Fibroblast of peridontal ligament (primary cell): ENCODE measurements at regions not wholly inside any gene's neighbourhood (a gene's known extent, or its start where the extent isn't known, plus 50 kb on each side); places are given as distances from the start of the nearest gene placed in this dataset.
"Not testable (repeated sequence)": the region's sequence is repeated elsewhere in the genome, so short reads cannot be mapped to it uniquely, and the experiment has no call there.

ENCODE experiments used
- DNase-seq: peaks from one replicate; pipeline ENCODE4 v3.0.0-alpha.2; 2010; ENCODE audit errors: extremely low read depth

GRCh38 chr1:55781944-55782482, 566.8 kb upstream of the USP24 start:
- DNase-seq = peak; percentile 83

DNA sequence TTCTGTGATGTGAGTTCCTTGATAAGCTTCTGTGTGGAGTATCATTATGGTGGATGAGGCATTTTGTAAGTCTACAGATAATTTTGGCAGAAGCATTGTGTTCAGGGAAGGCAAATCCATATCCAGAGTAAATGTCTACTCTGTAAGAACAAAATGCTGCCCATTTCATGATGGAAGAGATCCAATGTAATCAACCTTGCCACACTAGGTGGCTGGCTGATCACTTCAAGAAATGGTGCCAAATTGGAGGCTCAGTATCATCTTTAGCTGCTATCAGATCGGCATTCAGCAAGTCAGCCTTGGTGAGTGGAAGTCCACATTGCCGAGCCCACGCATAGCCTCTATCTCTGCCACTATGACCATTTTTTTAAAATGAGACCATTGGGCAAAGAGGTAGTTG, 565.8 kb upstream of the USP24 start:
- DNase-seq = no peak

DNA sequence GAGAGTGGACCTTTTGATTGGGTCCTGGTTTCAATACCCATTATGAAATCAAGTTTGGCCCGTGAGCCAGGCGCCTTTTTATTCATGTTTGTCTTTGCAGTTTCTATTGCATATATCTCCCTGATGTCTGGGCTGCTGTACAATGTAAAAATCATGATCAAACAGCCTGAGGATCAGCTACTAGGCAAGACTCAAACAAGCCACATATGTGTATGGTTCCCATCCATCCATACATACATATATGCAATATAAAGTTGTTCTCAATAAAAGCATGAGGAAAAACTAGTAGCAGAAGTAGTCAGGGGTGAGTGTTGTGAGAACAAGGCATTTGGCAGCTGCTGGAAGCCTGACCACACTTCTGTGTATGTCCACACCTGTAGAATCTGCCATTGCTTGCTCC, 562.4 kb upstream of the USP24 start:
- DNase-seq = no peak

DNA sequence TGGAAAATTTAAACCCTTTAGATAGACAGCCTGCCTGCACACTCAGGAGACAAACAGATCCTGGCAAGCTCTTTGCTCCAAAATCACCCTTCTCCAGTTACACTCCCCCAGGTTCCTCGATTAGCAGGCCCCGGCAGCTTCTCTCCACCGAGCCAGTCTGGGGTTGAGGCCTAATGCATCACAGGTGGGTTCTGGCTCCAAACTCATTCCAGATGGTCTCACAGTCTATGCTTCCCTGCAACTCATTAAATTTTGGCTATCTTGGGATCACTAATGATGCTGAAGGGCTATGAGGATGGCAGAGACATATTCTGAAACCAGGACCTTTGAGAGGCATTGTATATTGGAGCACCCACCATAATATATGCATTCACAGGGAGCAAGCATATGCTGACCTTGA, 559.8 kb upstream of the USP24 start:
- DNase-seq = peak; percentile 65

- DNase-seq = no peak
These were observed 559.3 kb upstream of the USP24 start for GRCh38 chr1:55774446-55774845.

- DNase-seq = peak; percentile 42
These were observed 558.2 kb upstream of the USP24 start for GRCh38 chr1:55773211-55773940.

DNA sequence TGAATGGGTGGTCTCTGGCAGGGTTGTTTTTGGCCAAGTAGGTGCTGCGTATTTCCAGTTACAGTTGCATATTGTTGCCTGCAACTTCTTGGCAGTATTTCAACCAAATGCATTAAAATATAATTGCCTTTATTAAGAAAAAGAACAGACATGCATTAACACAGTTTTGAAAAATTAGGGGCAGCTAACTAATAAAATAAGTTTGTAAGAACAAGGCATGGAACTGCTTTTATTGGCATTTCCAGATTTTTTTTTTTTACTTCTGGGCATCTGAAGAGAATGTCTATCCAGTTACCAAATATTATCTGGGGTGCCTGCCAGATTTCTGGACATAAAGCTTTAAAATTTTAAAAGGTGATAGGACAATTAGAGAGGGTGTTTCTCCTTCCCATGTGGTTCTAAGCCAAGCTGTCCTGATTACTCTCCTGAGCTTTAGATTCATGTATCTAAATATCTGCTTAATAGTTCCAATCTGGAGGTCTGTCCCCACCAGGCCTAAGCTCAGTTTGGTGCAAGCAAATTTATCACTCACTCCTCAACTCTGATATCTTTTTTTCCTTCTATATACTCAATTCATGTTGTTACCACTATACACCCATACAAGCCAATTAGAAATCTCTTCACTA, 553.3 kb upstream of the USP24 start:
- no peak for DNase-seq

- DNase-seq = no peak
These were observed 552.0 kb upstream of the USP24 start for GRCh38 chr1:55767171-55767570.

- not testable (repeated sequence) for DNase-seq
These were observed 550.3 kb upstream of the USP24 start for GRCh38 chr1:55765505-55765904.

- DNase-seq = no peak
These were observed 536.6 kb upstream of the USP24 start for GRCh38 chr1:55751776-55752175.

GRCh38 chr1:55750628-55750995, 535.4 kb upstream of the USP24 start:
- DNase-seq = no peak

DNA sequence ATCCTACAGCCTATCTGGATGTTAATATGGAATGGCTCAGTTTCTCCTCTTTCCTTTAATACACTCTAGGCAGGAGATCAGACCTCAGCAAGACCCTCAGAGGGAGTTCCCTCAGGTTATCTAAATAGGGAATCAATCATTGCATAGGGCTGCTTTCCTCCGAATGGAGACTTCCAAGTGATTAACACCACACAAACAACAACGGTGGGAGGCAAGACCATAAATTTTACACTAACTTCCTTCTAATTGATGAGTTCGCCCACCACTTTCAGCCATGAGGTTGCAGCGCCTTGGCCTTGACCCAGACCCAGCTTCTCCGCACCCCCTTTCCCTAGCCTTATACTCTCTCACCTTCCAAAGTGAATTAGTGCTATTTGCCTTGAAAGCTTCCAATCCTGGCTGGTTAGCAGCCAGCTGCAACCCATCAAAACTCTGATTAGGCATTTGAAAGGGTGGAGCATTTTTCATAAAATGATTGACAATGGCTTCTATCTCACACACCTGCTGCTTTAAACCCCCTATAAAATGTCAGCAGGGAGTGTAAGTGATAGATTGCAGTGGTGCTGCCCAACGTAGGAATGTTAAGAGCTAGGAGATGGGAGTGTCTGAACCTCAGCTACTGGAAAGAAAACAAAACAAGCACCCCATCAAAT, 534.9 kb upstream of the USP24 start:
- no peak for DNase-seq

GRCh38 chr1:55747408-55747841, 532.3 kb upstream of the USP24 start:
- peak; percentile 82 for DNase-seq

GRCh38 chr1:55746710-55747109, 531.5 kb upstream of the USP24 start:
- DNase-seq = no peak

GRCh38 chr1:55741516-55741915, 526.4 kb upstream of the USP24 start:
- DNase-seq = peak; percentile 98

GRCh38 chr1:55735106-55735505, 519.9 kb upstream of the USP24 start:
- no peak for DNase-seq

DNA sequence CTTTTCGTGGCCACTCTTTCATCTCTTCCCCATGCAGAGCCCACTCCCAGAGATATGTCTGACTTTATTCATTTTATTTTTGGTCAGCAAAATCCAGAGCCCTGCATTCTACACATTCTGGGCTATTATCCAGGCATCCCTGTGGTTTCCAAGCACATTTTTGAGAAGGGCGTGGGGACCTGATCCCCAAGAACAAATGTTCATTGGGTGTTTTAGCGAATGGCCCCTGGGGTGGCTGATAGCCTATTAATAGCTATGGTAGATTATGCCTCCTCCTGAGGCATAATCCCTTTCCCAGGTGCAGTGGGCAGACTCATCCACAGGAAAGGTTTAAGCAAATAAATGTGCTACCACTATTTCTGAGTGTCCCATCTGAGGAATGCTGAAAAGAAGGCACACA, 511.8 kb upstream of the USP24 start:
- peak; percentile 81 for DNase-seq

DNA sequence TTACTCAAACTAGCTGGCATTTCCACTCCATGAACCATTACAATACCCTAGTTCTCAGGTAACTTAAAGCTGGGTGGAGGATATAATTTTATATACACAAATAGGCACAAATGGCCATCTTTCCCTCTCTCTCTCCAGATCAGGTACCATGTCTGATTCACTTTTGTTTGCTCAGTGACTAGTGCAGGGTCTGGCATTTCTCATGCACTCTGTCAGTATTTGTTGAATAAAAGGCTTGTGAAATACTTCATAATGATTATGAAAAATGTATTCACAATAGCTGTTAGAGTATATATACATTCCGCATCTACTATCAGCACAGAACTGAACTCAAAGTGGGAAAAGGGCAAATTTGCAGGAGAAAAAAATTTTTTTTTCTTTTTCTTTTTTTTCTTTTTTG, 510.2 kb upstream of the USP24 start:
- DNase-seq = no peak

GRCh38 chr1:55724551-55725325, 509.6 kb upstream of the USP24 start:
- DNase-seq = peak; percentile 98

DNA sequence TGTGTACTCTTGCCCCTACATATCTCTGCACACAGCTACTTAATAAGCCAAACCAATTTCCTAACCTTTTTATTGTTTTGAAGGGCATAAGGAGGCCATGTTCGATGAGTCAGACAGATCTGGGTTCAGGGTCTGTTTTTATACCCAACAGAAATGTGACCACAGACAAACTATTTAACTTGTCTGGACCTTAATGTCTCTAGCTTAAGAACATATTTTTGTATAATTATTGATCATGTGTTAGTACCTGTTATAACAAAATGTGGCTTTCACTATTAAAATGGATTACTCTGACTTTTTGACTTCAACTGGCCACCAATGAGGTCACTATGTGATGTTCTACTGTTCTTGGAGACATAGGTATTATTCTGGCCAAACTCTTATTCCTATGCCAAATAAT, 507.8 kb upstream of the USP24 start:
- DNase-seq = no peak

DNA sequence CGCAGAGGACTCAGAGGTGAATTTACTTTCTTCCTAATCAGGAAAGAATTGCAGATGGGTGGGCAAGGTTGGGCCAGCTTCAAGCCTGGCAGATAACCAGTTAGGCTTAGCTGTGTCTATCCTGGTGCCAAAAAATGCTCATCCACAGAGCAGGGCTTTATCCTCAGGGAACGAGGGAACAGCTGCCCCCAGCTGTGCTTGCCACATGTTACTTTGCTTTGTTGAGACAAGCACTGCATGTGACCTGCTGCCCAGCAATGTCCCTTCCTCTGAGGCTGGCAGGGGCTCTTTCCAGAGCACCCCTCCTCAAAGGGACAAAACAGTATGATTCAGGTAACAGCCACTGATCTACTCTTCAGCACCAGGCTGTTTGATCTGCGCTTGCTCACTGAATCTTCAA, 505.1 kb upstream of the USP24 start:
- no peak for DNase-seq
